Gastroesophageal sphincter (tissue), 4 donors: ENCODE measurements at regions not wholly inside any gene's neighbourhood (a gene's known extent, or its start where the extent isn't known, plus 50 kb on each side); places are given as distances from the start of the nearest gene placed in this dataset.

Experiments
- ATAC-seq: fragments of 150-250 bp; one replicate; pipeline ENCODE4 v1.9.1; 2016; ENCODE audit warnings: mild to moderate bottlenecking, moderate library complexity
- H3K27ac ChIP-seq, 4 donors: fragments of 200-600 bp; sonication (generic) in 3 of 4; 1 replicate in 3 of 4; 2 replicates in 1 of 4; pipeline ENCODE4 v1.5.1; 2016 to 2019
- H3K27me3 ChIP-seq: fragments of 200-600 bp; sonication (generic); one replicate; pipeline ENCODE4 v1.5.1; 2019
- H3K36me3 ChIP-seq, 2 donors: fragments of 200-600 bp; sonication (generic); one replicate each; pipeline ENCODE4 v1.5.1; 2019; ENCODE audit warnings: control low read depth in 1 of 2
- H3K4me1 ChIP-seq, 3 donors: fragments of 200-600 bp; sonication (generic); 1 replicate in 2 of 3; 2 replicates in 1 of 3; pipeline ENCODE4 v1.5.1; 2016 to 2019; ENCODE audit warnings: control low read depth in 2 of 3
- H3K4me3 ChIP-seq, 2 donors: fragments of 200-600 bp; sonication (generic); one replicate each; pipeline ENCODE4 v1.5.1; 2019; ENCODE audit warnings: mild to moderate bottlenecking in 1 of 2, moderate library complexity in 1 of 2
- H3K9me3 ChIP-seq, 3 donors: fragments of 200-600 bp; sonication (generic); one replicate each; pipeline ENCODE4 v1.5.1; 2017 to 2019; ENCODE audit warnings: control low read depth in 2 of 3
- CTCF ChIP-seq, 4 experiments: fragments of 200-600 bp in 2 of 4; fragments of 450-650 bp in 2 of 4; sonication (generic) in 1 of 4; IDR thresholded peaks; one replicate each; pipeline ENCODE4 v1.5.1; 2017 to 2019; ENCODE audit warnings: antibody characterized with exemption in 4 of 4, mild to moderate bottlenecking in 2 of 4, moderate library complexity in 2 of 4
- EP300 ChIP-seq: sonication (generic); formaldehyde crosslinking; IDR thresholded peaks from one replicate; pipeline ENCODE4 v1.6.1; 2017; ENCODE audit warnings: antibody characterized with exemption, mild to moderate bottlenecking
- POLR2A ChIP-seq, 2 donors: fragments of 450-650 bp; IDR thresholded peaks; one replicate each; pipeline ENCODE4 v1.6.1; 2017; ENCODE audit warnings: antibody characterized with exemption in 2 of 2, mild to moderate bottlenecking in 2 of 2, moderate library complexity in 1 of 2
- POLR2AphosphoS5 ChIP-seq: sonication (generic); formaldehyde crosslinking; IDR thresholded peaks from one replicate; pipeline ENCODE4 v1.6.1; 2017; ENCODE audit warnings: antibody characterized with exemption
- WGBS, 2 donors: methylation state at CpG; one replicate each; pipeline ENCODE4 v1.1.5; 2018; ENCODE audit warnings: low coverage in 1 of 2; 5-methylcytosine and 5-hydroxymethylcytosine counted together

DNA sequence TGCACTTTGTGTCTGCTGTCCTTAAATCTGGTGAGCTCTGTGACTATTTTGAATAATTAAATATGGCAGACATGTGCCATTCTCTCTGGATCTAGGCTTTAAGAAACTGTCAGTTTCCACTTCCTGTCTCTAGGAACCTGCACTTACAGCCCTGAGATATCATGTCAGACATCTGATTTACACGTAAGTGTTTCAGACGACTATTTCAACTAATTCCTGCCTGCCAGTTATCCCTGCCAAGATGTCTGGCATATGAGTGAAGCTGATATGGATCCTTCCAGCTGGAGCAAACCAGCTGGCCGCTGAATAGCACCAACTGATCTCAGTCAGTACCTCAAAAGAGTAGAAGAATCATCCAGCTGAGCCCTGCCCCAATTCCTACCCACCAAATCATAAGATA is 362.2 kb upstream of the SMIM30 start:
- Histone ChIP-seq H3K27me3 (no peaks in the 10 kb centered on the region), H3K4me1 (no peaks in the 10 kb centered on the region), H3K4me3 (no peak overlapping the region), H3K9me3 (peaks cover 0 to 6% (median 0%) of the 10 kb centered on the region in 3 donors), H3K36me3 (no peaks in the 10 kb centered on the region), H3K27ac (no peak overlapping the region)
- 68 to 78% methylated on average over 3 of the region's 3 CpGs for WGBS, 2 donors
- ATAC-seq = no peak
- no peak for TF ChIP-seq POLR2A (IDR thresholded peaks at IDR 0.05)

- WGBS, 2 donors = 50 to 53% methylated on average over 3 of the region's 3 CpGs
- TF ChIP-seq POLR2AphosphoS5 (no peak), POLR2A (IDR thresholded peaks at IDR 0.05) (no peak), EP300 (no peak), CTCF (IDR thresholded peaks at IDR 0.05) (no peak)
- Histone ChIP-seq H3K27ac (no peak overlapping the region), H3K4me1 (no peaks in the 10 kb centered on the region), H3K9me3 (no peaks in the 10 kb centered on the region), H3K27me3 (no peaks in the 10 kb centered on the region), H3K36me3 (no peaks in the 10 kb centered on the region), H3K4me3 (no peak overlapping the region)
- no peak for ATAC-seq
Measured at GRCh38 chr7:113464096-113464855, 345.9 kb upstream of the SMIM30 start.

GRCh38 chr7:113460067-113460466 is 341.7 kb upstream of the SMIM30 start:
- Histone ChIP-seq H3K4me3 (no peak overlapping the region), H3K27me3 (no peaks in the 10 kb centered on the region), H3K27ac (no peak overlapping the region), H3K4me1 (no peaks in the 10 kb centered on the region), H3K36me3 (no peaks in the 10 kb centered on the region), H3K9me3 (no peaks in the 10 kb centered on the region)
- ATAC-seq = no peak
- TF ChIP-seq POLR2A (IDR thresholded peaks at IDR 0.05) = no peak
- 84 to 92% methylated on average over 5 of the region's 5 CpGs for WGBS, 2 donors

- TF ChIP-seq POLR2AphosphoS5 = no peak
- TF ChIP-seq EP300 = no peak
- no peak for TF ChIP-seq CTCF (IDR thresholded peaks at IDR 0.05)
- no peak for TF ChIP-seq POLR2A (IDR thresholded peaks at IDR 0.05)
- 82 to 96% methylated on average over 4 to 6 of the region's 11 CpGs for WGBS, 2 donors
- no peaks in the 10 kb centered on the region for H3K36me3 ChIP-seq
- no peaks in the 10 kb centered on the region for H3K9me3 ChIP-seq
- H3K4me1 ChIP-seq = no peaks in the 10 kb centered on the region
- H3K27ac ChIP-seq = no peak overlapping the region
- no peak for ATAC-seq
- H3K4me3 ChIP-seq = no peak overlapping the region
- no peaks in the 10 kb centered on the region for H3K27me3 ChIP-seq
Measured at GRCh38 chr7:113456533-113456932, 338.2 kb upstream of the SMIM30 start.

DNA sequence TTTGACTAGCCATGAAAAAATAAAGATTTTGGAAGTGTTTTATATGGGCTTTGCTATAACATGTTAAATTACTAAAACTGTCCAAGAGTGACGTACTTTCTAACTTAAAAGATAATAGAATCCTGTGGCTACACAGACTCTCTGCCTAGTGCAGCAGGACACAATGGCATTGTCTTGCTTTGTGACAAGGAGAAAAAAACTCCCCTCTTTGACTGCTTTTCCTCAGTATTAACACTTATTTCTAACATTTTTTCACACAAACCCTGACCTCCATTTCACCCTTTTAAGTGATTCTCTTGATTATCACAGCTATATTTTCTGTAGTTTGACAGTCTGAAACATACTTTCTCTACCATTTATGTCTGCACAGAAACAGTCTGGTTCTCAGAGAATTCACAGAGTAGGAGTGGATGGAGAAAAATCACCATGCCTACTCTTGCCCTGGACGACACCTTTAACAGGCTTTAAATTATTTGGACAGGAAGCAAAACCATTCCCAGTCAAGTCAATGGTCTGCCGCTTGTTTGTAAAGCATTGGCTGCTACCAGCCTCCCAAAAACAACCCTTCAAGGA is 336.3 kb upstream of the SMIM30 start:
- WGBS, 2 donors = 48 to 50% methylated on average over 3 of the region's 3 CpGs
- no peak for ATAC-seq

More for the DNA sequence above, 336.3 kb upstream of the SMIM30 start:
- no peaks in the 10 kb centered on the region for H3K9me3 ChIP-seq
- no peak overlapping the region for H3K4me3 ChIP-seq
- no peaks in the 10 kb centered on the region for H3K36me3 ChIP-seq
- no peak overlapping the region for H3K27ac ChIP-seq
- H3K27me3 ChIP-seq = no peaks in the 10 kb centered on the region
- no peaks in the 10 kb centered on the region for H3K4me1 ChIP-seq
- TF ChIP-seq EP300 (no peak), POLR2A (IDR thresholded peaks at IDR 0.05) (no peak), POLR2AphosphoS5 (no peak), CTCF (IDR thresholded peaks at IDR 0.05) (no peak)
